DMS53 treated with DMSO at 0.1 percent for 48 hours (cell line): ENCODE measurements at regions not wholly inside any gene's neighbourhood (a gene's known extent, or its start where the extent isn't known, plus 50 kb on each side); places are given as distances from the start of the nearest gene placed in this dataset.
"Not testable (repeated sequence)": the region's sequence is repeated elsewhere in the genome, so short reads cannot be mapped to it uniquely, and the experiment has no call there.

Experiments used
- DNase-seq: peaks from one replicate; lab custom pipeline; 2025; ENCODE audit not compliant: unreplicated experiment; lab: John Stamatoyannopoulos, UW

- no peak for DNase-seq
Observed at GRCh38 chr9:38195737-38196161, 126.7 kb upstream of the SHB start.

- no peak for DNase-seq
Observed at GRCh38 chr9:38194870-38195269, 125.8 kb upstream of the SHB start.

- DNase-seq, result no peak
Observed at GRCh38 chr9:38192731-38193265, 123.8 kb upstream of the SHB start.

- DNase-seq, result no peak
Observed at GRCh38 chr9:38186404-38187115, 117.5 kb upstream of the SHB start.

- no peak for DNase-seq
Observed at GRCh38 chr9:38185647-38186403, 116.8 kb upstream of the SHB start.

- peak; percentile 16 for DNase-seq
Observed at GRCh38 chr9:38183994-38184568, 115.1 kb upstream of the SHB start.

- peak; percentile 42 for DNase-seq
Observed at GRCh38 chr9:38182321-38182720, 113.3 kb upstream of the SHB start.

GRCh38 chr9:38181866-38182265, 112.8 kb upstream of the SHB start:
- no peak for DNase-seq

- DNase-seq, result no peak
Observed at GRCh38 chr9:38181232-38181631, 112.2 kb upstream of the SHB start.

- DNase-seq, result no peak
Observed at GRCh38 chr9:38180656-38181055, 111.6 kb upstream of the SHB start.

GRCh38 chr9:38179965-38180364, 110.9 kb upstream of the SHB start:
- no peak for DNase-seq

GRCh38 chr9:38178237-38178636, 109.2 kb upstream of the SHB start:
- peak; percentile 86 for DNase-seq

- no peak for DNase-seq
Observed at GRCh38 chr9:38177680-38178079, 108.7 kb upstream of the SHB start.

GRCh38 chr9:38176251-38176650, 107.2 kb upstream of the SHB start:
- peak; percentile 13 for DNase-seq

GRCh38 chr9:38175423-38175822, 106.4 kb upstream of the SHB start:
- DNase-seq, result no peak

- DNase-seq, result no peak
Observed at GRCh38 chr9:38172586-38172985, 103.6 kb upstream of the SHB start.

- DNase-seq, result no peak
Observed at GRCh38 chr9:38171926-38172325, 102.9 kb upstream of the SHB start.

GRCh38 chr9:38171538-38171884, 102.5 kb upstream of the SHB start:
- DNase-seq, result no peak

GRCh38 chr9:38170763-38171537, 101.9 kb upstream of the SHB start:
- DNase-seq, result peak; percentile 80

- not testable (repeated sequence) for DNase-seq
Observed at GRCh38 chr9:38170155-38170554, 101.1 kb upstream of the SHB start.

GRCh38 chr9:38166501-38166900, 97.5 kb upstream of the SHB start:
- no peak for DNase-seq
